SK-N-MC (cell line): ENCODE measurements at regions not wholly inside any gene's neighbourhood (a gene's known extent, or its start where the extent isn't known, plus 50 kb on each side); places are given as distances from the start of the nearest gene placed in this dataset.

ENCODE experiments used
- EZH2 ChIP-seq: fragments of 200-600 bp; sonication (generic); IDR thresholded peaks from one replicate; pipeline ENCODE4 v1.6.1; 2017; ENCODE audit warnings: antibody characterized with exemption
- POLR2AphosphoS5 ChIP-seq: IDR thresholded peaks from 2 replicates; pipeline ENCODE4 v1.6.1; 2012; ENCODE audit warnings: mild to moderate bottlenecking, low read depth, low read length, borderline replicate concordance

DNA sequence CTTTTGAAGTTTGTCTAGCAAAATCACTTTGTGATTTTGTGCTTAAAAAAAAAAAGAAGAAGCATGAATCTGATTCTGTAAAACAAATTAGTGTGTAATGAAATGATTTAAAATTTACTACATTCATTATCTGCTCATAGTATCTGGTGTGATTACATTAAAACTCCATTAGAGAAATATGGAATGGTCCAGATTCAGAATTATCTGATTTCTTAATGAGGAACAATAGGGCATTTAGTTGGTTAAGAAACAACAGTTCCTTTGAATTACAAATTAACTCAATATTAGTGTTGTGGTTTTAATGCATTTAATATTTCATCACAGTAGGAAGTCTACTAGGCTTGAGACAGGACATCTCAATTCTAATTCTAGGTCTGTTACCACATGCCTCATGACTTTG is 57.9 kb upstream of the PDHA1 start:
- TF ChIP-seq EZH2 = no peak
- TF ChIP-seq POLR2AphosphoS5 = no peak
